Ectodermal cell (in vitro differentiated cells): ENCODE measurements at regions not wholly inside any gene's neighbourhood (a gene's known extent, or its start where the extent isn't known, plus 50 kb on each side); places are given as distances from the start of the nearest gene placed in this dataset.

Experiments
- H3K27ac ChIP-seq: 2 replicates; pipeline ENCODE4 v1.7.0; 2013; ENCODE audit warnings: mild to moderate bottlenecking, low read depth, low read length; ENCODE audit not compliant: insufficient read depth, poor library complexity, severe bottlenecking
- H3K27me3 ChIP-seq: 2 replicates; pipeline ENCODE4 v1.7.0; 2013; ENCODE audit warnings: mild to moderate bottlenecking, low read length; ENCODE audit not compliant: insufficient read depth, control insufficient read depth, poor library complexity, severe bottlenecking
- H3K36me3 ChIP-seq: one replicate; pipeline ENCODE4 v1.7.0; 2013; ENCODE audit warnings: low read length; ENCODE audit not compliant: control insufficient read depth, insufficient read depth
- H3K4me1 ChIP-seq: one replicate; pipeline ENCODE4 v1.7.0; 2013; ENCODE audit warnings: low read length; ENCODE audit not compliant: control insufficient read depth, insufficient read depth
- H3K4me3 ChIP-seq: 2 replicates; pipeline ENCODE4 v1.7.0; 2013; ENCODE audit warnings: low read depth, low read length, control low read depth; ENCODE audit not compliant: insufficient read depth
- H3K9me3 ChIP-seq: 2 replicates; pipeline ENCODE4 v1.7.0; 2013; ENCODE audit warnings: mild to moderate bottlenecking, low read length, moderate library complexity; ENCODE audit not compliant: control insufficient read depth
- WGBS, 2 experiments: methylation state at CpG; one replicate each; pipeline ENCODE4 v1.1.7; 2013; ENCODE audit warnings: missing lambda C conversion rate in 2 of 2; 5-methylcytosine and 5-hydroxymethylcytosine counted together

DNA sequence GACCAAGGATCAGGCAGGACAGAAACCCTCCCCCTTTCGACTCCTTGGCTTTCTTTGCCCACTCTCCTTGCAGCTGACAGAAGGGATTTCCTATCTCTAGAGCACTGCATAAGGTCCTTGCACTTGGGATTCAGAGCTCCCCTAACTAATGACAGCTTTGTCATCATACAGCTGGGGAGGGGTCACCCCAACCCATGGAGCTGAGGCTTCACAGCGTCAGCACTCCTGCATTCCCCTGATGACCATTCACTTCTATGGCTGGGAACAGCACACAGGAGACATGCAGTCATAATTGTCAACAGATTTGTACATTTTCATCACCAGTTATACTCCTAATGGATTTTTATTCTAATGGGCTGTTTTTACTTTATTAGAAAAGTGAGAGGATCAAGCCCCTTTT is 161.7 kb upstream of the C1orf87 start:
- H3K27ac ChIP-seq, result no peak overlapping the region
- 86% methylated on average over 2 of the region's 2 CpGs for WGBS, 2 experiments
- no peaks in the 10 kb centered on the region for H3K9me3 ChIP-seq
- H3K36me3 ChIP-seq, result no peaks in the 10 kb centered on the region
- no peaks in the 10 kb centered on the region for H3K27me3 ChIP-seq
- no peaks in the 10 kb centered on the region for H3K4me1 ChIP-seq
- H3K4me3 ChIP-seq, result no peak overlapping the region

DNA sequence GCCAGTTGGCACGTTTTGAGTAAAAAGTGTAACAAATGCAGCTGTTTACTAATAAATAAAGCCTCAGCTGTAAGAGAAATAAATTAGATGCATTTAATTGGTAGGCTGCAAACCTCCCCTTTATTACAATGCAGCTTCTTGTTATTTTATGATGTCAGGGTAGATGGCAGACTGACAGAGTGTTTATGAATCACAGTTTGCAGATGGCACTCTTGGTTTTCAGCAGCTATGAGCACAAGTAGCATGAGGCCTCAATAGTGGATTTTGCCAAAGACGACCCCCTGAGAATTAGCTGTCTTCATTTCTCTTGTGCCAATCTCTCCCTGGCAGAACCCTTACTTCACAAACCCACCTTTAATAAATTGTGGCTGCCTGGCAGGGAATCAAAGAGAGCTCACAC is 161.2 kb upstream of the C1orf87 start:
- Histone ChIP-seq H3K36me3 (no peaks in the 10 kb centered on the region), H3K4me1 (no peaks in the 10 kb centered on the region), H3K4me3 (no peak overlapping the region), H3K27me3 (no peaks in the 10 kb centered on the region), H3K27ac (no peak overlapping the region), H3K9me3 (no peaks in the 10 kb centered on the region)
- WGBS, 2 experiments, result 78 to 91% methylated on average over 2 of the region's 2 CpGs

DNA sequence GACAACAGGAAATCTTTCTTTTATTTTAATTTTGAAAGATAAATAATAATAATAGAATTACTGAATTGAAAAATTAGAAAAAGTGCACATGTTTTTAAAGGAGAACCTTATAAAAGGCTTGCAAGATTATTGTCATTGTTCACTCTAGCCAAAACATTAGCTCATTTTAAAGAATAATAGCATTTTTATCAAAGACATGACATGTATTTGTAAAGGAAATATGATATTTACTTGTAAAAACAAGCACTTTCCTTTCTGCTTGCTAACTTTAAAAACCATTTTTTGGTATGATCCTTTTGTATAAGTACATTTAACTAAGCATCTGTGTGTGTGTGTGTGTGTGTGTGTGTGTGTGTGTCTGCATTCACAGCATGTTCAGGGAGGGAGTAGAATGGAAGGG is 156.3 kb upstream of the C1orf87 start:
- Histone ChIP-seq H3K4me1 (no peaks in the 10 kb centered on the region), H3K4me3 (no peak overlapping the region), H3K36me3 (no peaks in the 10 kb centered on the region)

DNA sequence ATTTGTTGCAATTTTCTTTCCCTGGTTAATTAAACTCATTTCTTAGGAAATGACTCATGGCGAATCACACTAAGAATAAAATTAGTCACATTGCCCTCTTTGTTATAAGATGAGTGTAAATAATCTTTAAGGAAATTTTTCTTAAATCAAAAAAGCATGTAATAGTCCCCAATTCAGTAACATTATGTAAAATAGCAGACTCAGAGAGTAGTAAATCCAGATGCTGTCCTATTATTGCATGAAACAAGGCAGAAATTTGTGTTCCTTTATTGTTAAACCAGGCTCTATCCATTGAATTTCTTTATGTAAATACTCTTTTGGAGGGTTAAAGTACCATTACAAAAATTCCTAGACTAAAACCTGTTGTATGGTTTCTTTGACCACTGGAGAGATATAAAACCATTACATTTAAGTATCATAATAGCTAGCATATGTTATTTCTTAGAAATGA is 154.5 kb upstream of the C1orf87 start:
- Histone ChIP-seq H3K27me3 (no peaks in the 10 kb centered on the region), H3K9me3 (no peaks in the 10 kb centered on the region), H3K4me1 (no peaks in the 10 kb centered on the region), H3K4me3 (no peak overlapping the region), H3K27ac (no peak overlapping the region), H3K36me3 (no peaks in the 10 kb centered on the region)
- WGBS, 2 experiments, result no CpG with 5 or more reads among the region's 1 CpG

More for the DNA sequence above, 156.3 kb upstream of the C1orf87 start:
- no peak overlapping the region for H3K27ac ChIP-seq
- H3K27me3 ChIP-seq, result no peaks in the 10 kb centered on the region
- H3K9me3 ChIP-seq, result no peaks in the 10 kb centered on the region

DNA sequence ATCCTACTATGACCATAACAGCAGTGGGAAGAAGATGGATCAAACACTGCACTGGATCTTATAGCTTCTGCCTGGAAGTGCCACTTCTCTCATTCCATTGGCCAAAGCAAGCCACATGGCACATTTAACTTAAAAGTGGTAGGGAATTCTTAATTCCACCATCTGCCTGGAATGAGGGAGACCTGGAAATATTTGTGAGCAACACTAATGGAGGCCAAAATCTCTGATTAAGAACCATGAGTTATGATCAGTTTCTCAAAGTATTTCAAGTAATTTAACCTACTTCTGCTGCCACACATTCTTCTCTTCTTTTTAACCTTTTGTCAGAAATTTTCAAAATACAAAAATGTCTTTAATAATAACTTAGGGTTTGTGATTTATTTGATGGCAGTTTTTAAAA is 154.0 kb upstream of the C1orf87 start:
- no peak overlapping the region for H3K27ac ChIP-seq
- no peaks in the 10 kb centered on the region for H3K4me1 ChIP-seq
- H3K27me3 ChIP-seq, result no peaks in the 10 kb centered on the region
- no peak overlapping the region for H3K4me3 ChIP-seq
- H3K36me3 ChIP-seq, result no peaks in the 10 kb centered on the region
- H3K9me3 ChIP-seq, result no peaks in the 10 kb centered on the region

DNA sequence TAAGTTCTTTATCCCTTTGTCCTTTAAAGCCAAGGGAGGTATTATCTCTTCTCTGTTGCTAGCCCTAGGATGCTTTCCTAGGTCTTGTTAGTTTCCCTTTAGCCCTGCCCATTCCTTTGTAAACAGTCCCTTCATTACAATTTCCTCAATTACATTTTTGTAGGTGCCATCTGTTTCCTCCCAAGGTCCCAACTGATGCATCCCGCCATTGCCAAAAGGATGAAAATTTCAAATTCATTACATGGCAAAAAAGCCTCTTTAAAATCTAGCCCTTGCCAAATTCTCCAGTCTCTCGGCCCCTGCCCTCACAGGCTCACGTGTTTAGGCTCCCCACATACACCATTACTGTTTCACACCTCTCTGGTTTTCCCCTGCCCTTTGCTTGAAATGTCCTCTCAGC is 151.9 kb upstream of the C1orf87 start:
- no peak overlapping the region for H3K27ac ChIP-seq
- H3K27me3 ChIP-seq, result no peaks in the 10 kb centered on the region
- H3K36me3 ChIP-seq, result no peaks in the 10 kb centered on the region
- no peak overlapping the region for H3K4me3 ChIP-seq
- WGBS, 2 experiments, result 82 to 88% methylated on average over 3 of the region's 3 CpGs
- no peaks in the 10 kb centered on the region for H3K9me3 ChIP-seq
- no peaks in the 10 kb centered on the region for H3K4me1 ChIP-seq

DNA sequence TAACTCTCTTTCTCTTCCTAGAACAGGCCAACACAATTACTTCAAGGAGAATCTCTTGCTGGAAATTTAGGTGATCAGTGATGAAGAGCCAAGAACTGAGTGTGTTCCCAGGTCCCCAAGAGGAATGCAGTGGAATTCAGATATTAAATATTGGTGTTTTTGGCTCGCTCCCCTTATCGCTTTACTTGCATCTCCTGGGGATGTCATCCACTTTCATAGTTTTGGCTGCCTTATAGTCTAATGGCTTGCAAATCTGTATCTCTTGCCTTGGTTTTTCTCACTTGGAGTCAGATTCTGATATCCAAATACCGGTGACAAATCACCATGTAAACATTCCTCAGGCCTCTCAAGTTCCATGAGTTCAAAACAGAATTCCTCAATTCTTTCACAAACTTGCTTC is 151.0 kb upstream of the C1orf87 start:
- H3K27ac ChIP-seq, result no peak overlapping the region
- no peaks in the 10 kb centered on the region for H3K27me3 ChIP-seq
- no peaks in the 10 kb centered on the region for H3K9me3 ChIP-seq
- 94% methylated on average over 3 of the region's 3 CpGs for WGBS, 2 experiments
- no peak overlapping the region for H3K4me3 ChIP-seq
- H3K4me1 ChIP-seq, result no peaks in the 10 kb centered on the region
- no peaks in the 10 kb centered on the region for H3K36me3 ChIP-seq

DNA sequence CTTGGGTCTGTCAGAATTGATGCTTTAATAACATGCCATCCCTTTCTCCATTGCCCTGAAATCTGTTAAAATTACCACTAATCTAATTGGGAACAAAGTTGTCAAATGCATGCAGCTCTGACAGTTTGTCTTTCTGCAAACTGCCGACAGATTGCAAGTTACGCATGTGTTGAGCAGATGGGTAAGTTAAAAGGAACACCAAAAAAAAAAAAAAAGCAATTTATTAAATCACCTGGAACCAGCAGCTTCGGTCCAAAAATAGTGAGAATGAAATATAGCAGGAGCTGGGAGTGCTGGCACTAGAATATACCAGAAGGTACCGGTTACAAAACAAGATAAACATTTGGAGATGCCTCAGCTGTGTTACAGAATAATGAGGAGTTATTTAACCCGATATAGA is 149.6 kb upstream of the C1orf87 start:
- H3K36me3 ChIP-seq, result no peaks in the 10 kb centered on the region
- H3K4me1 ChIP-seq, result no peaks in the 10 kb centered on the region
- no peaks in the 10 kb centered on the region for H3K9me3 ChIP-seq
- no peak overlapping the region for H3K4me3 ChIP-seq
- no peaks in the 10 kb centered on the region for H3K27me3 ChIP-seq
- H3K27ac ChIP-seq, result no peak overlapping the region
- 98 to 100% methylated on average over 4 to 5 of the region's 5 CpGs for WGBS, 2 experiments

DNA sequence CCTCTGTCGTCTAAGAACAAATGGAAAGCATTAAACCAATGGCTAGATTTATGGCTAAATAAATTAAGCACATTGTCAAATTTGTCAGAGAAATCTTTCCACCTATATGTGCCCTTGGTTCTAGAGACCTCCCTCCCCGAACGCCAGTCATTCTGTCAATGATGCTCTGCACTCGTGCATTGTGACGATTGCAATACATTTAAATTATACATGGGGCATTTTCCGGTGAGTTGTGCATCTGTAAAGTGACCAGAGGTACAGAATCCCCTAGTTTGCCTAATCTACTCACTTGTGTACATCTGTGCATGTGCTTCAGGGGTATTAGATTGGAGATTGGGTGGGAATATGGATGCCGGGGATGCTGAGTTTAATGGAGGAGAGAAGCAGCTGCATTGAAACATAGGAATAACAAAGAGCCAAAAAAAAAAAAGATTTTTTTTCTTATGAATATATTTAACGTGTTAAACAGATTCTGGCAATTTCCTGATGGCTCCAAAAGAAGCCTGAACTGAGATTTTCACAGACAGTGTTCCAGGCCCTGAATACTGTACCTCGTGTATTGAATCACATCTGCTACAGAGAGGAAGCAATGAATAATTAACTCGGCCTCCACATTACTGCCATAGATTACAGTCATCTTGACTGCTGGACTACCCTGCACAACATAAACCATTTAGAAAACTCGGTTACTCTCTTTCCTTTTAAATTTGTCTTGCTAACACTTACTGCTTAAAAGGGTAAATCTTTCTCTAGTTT is 149.0 kb upstream of the C1orf87 start:
- H3K4me3 ChIP-seq, result no peak overlapping the region
- no peak overlapping the region for H3K27ac ChIP-seq
- 93 to 94% methylated on average over 11 of the region's 11 CpGs for WGBS, 2 experiments
- H3K4me1 ChIP-seq, result no peaks in the 10 kb centered on the region
- no peaks in the 10 kb centered on the region for H3K27me3 ChIP-seq
- H3K9me3 ChIP-seq, result no peaks in the 10 kb centered on the region
- H3K36me3 ChIP-seq, result no peaks in the 10 kb centered on the region

DNA sequence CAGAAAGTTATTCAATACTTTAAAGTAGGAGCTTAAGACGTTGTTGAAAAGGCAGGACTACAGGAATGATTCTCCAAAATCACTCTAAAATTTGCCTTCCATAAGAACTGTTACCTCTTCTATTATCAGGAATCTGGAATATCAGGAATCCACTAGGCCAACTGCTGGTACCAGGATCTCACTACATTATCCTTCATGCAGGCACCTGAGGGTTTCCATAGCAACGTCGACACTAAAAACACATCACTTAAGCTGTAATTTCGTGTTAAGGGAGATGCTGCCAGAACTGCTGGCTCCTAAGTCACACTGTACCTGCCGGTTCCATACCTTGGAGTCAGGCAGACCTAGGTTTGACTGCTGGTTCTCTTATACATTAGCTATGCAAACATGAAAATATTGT is 139.7 kb upstream of the C1orf87 start:
- Histone ChIP-seq H3K27me3 (no peaks in the 10 kb centered on the region), H3K4me3 (no peak overlapping the region), H3K36me3 (no peaks in the 10 kb centered on the region), H3K27ac (no peak overlapping the region), H3K4me1 (no peaks in the 10 kb centered on the region), H3K9me3 (no peaks in the 10 kb centered on the region)
- WGBS, 2 experiments, result 84 to 87% methylated on average over 5 of the region's 5 CpGs

DNA sequence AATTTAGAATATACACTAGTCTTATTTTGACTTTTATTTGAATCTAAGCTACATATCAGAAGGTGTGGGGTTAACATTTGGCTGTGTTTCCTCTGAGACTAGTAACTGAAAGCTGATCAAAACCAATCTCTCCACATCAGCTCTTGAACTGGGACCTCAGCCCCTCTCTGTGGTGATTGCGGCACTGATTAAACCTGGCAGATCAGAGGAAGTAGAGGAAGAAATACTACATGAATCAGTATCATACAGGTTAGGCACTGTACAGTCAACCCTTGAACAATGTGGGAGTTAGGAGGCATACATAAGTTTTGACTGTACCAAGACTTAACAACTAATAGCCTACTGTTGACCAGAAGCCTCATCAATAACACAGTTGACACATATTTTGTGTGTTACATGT is 122.5 kb upstream of the C1orf87 start:
- WGBS, 2 experiments, result 93 to 100% methylated on average over 1 of the region's 1 CpG
- no peaks in the 10 kb centered on the region for H3K4me1 ChIP-seq
- H3K27ac ChIP-seq, result no peak overlapping the region
- H3K36me3 ChIP-seq, result no peaks in the 10 kb centered on the region
- no peak overlapping the region for H3K4me3 ChIP-seq
- H3K27me3 ChIP-seq, result no peaks in the 10 kb centered on the region
- H3K9me3 ChIP-seq, result no peaks in the 10 kb centered on the region
